HepG2 (cell line): ENCODE measurements at regions not wholly inside any gene's neighbourhood (a gene's known extent, or its start where the extent isn't known, plus 50 kb on each side); places are given as distances from the start of the nearest gene placed in this dataset.

Experiments used
- ARID2 ChIP-seq: sonication (generic); formaldehyde crosslinking; IDR thresholded peaks from 2 replicates; pipeline ENCODE4 v1.8.1; 2022; ENCODE audit warnings: mild to moderate bottlenecking, missing genetic modification reagents, borderline replicate concordance
- ELF4 ChIP-seq: sonication (generic); formaldehyde crosslinking; IDR thresholded peaks from 2 replicates; pipeline ENCODE4 v1.5.0; 2020; ENCODE audit warnings: missing genetic modification reagents, mild to moderate bottlenecking, moderate library complexity, borderline replicate concordance
- NFE2 ChIP-seq: sonication (generic); formaldehyde crosslinking; IDR thresholded peaks from 2 replicates; pipeline ENCODE4 v1.4.0; 2020; ENCODE audit warnings: missing genetic modification reagents
- PCBP2 ChIP-seq: fragments of 200-400 bp; formaldehyde crosslinking; optimal IDR thresholded peaks from 2 replicates; pipeline ENCODE3; 2018; ENCODE audit warnings: low read length, low read depth; ENCODE audit not compliant: poor library complexity, severe bottlenecking
- RAD21 ChIP-seq: fragments of 450-650 bp; formaldehyde crosslinking; IDR thresholded peaks from 2 replicates; pipeline ENCODE4 v1.5.0; 2020; ENCODE audit warnings: mild to moderate bottlenecking
- YY1 ChIP-seq: IDR thresholded peaks from 2 replicates; pipeline ENCODE4 v1.6.1; 2011; ENCODE audit warnings: low read length, low read depth, moderate library complexity, mild to moderate bottlenecking; ENCODE audit not compliant: insufficient read depth, insufficient replicate concordance
- ZBTB26 ChIP-seq: IDR thresholded peaks from 2 replicates; pipeline ENCODE4 v1.6.1; 2016; ENCODE audit warnings: missing compliant biosample characterization, missing genetic modification reagents, borderline replicate concordance
- ZBTB44 ChIP-seq: sonication (generic); formaldehyde crosslinking; IDR thresholded peaks from 2 replicates; pipeline ENCODE4 v1.4.0; 2020; ENCODE audit warnings: missing genetic modification reagents
- ZNF615 ChIP-seq: sonication (generic); formaldehyde crosslinking; IDR thresholded peaks from 2 replicates; pipeline ENCODE4 v1.5.0; 2020; ENCODE audit warnings: mild to moderate bottlenecking, missing genetic modification reagents, borderline replicate concordance

DNA sequence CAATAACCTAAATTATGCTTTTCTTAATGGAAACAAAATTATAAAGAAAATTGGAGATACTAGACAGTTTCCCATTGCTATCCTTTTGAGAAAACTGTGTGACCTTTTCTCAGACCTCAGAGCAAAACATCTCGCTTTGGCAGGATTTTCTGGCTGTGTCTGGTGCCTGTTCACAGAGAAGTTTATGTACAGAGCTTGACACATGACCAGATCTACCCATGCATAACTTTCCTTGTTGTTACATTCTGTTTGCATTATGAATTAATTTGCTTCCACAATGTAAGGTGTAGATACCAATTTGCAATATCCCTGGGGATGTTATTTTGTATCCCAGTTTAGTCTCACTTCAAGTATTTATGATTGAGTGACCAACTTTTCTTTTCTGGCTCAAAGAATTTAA is 565.0 kb downstream of the XPNPEP1 start:
- TF ChIP-seq ARID2 (CRISPR knock-in tag), result no peak
- no peak for TF ChIP-seq ZBTB44 (CRISPR knock-in tag)
- no peak for TF ChIP-seq YY1
- no peak for TF ChIP-seq ZNF615 (CRISPR knock-in tag)
- no peak for TF ChIP-seq ELF4
- no peak for TF ChIP-seq PCBP2
- TF ChIP-seq ZBTB26 (CRISPR knock-in tag), result no peak
- TF ChIP-seq RAD21 (CRISPR knock-in tag), result no peak
- no peak for TF ChIP-seq NFE2 (CRISPR knock-in tag)
